ENCODE measurements at regions not wholly inside any gene's neighbourhood (a gene's known extent, or its start where the extent isn't known, plus 50 kb on each side); places are given as distances from the start of the nearest gene placed in this dataset.

GRCh38 chr4:166198516-166199310, 325.7 kb downstream of the TLL1 start:
- TF ChIP-seq CTCF (IDR thresholded peaks at IDR 0.05 in 4 of 5, conservative IDR thresholded peaks at IDR 0.05 in 1 of 5) (no peak), POLR2A (IDR thresholded peaks at IDR 0.05) (no peak)
